ENCODE measurements at regions not wholly inside any gene's neighbourhood (a gene's known extent, or its start where the extent isn't known, plus 50 kb on each side); places are given as distances from the start of the nearest gene placed in this dataset.

DNA sequence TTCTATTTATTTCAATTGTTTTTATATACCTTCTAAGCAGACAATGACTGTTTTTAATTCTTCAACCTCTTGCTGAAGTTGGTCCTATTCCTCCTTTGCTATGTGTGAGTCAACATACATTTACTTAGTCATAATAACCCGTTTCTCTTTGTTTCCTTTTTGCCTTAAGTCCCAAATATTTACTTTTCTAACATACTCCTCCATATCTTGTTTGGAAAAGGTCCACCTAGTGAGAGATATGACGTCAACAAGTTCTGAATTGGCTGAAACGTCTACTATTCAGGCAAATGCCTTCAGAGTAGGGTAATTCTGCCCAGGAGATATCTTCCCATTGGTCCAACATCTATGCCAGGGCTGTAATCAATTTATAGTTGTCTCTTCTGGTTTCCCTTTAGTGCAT, 179.3 kb upstream of the GEMIN8 start:
- Histone ChIP-seq H3K14ac (ENCODE audit: insufficient read depth, low read length) (no peak overlapping the region), H2AK5ac (ENCODE audit: insufficient read length, low read length) (no peak overlapping the region), H2BK15ac (ENCODE audit: low read depth, low read length) (no peak overlapping the region), H3K18ac (ENCODE audit: insufficient read length, low read depth, low read length) (no peak overlapping the region), H3K4me1 (ENCODE audit: insufficient read depth, low read length) (no peaks in the 10 kb centered on the region), H3K79me2 (ENCODE audit: insufficient read depth, low read length) (no peaks in the 10 kb centered on the region), H3K9ac (ENCODE audit: extremely low read depth, insufficient read length, low read length) (no peak overlapping the region), H3K9me3 (ENCODE audit: control insufficient read depth, low read depth, low read length) (no peaks in the 10 kb centered on the region), H3K23me2 (ENCODE audit: insufficient read length, low read depth, low read length, poor library complexity, severe bottlenecking) (no peaks in the 10 kb centered on the region), H4K8ac (replicated peaks; ENCODE audit: insufficient read length, low read depth, low read length) (no peak overlapping the region), H3K79me1 (ENCODE audit: insufficient read depth, low read depth, low read length, poor library complexity, severe bottlenecking) (no peaks in the 10 kb centered on the region), H2BK12ac (ENCODE audit: insufficient read length, low read depth, low read length) (no peak overlapping the region), H3K27me3 (ENCODE audit: insufficient read depth, low read length) (no peaks in the 10 kb centered on the region), H3T11ph (ENCODE audit: low read length) (no peak overlapping the region), H3K4me2 (ENCODE audit: insufficient read depth, insufficient read length, low read length) (no peak overlapping the region), H4K20me1 (ENCODE audit: control insufficient read depth, insufficient read depth, insufficient read length) (no peaks in the 10 kb centered on the region), H4K91ac (ENCODE audit: insufficient read length, low read depth, low read length) (no peak overlapping the region), H3K56ac (ENCODE audit: insufficient read length, low read depth, low read length) (no peak overlapping the region), H2BK5ac (ENCODE audit: insufficient read length, low read length) (no peak overlapping the region), H2AFZ (ENCODE audit: low read length) (no peak overlapping the region), H3K4ac (ENCODE audit: low read depth, low read length) (no peak overlapping the region), H2BK120ac (ENCODE audit: low read depth, low read length, poor library complexity, severe bottlenecking) (no peak overlapping the region), H3K27ac (ENCODE audit: insufficient read length, low read depth, low read length) (no peak overlapping the region), H2BK20ac (ENCODE audit: low read depth, low read length, poor library complexity, severe bottlenecking) (no peak overlapping the region), H3K23ac (ENCODE audit: insufficient read length, low read depth, low read length) (no peak overlapping the region), H4K5ac (ENCODE audit: insufficient read length, low read depth, low read length) (no peak overlapping the region)
- Mint-ChIP-seq H3K27me3 (ENCODE audit: low read depth) (no peaks in the 10 kb centered on the region), H3K4me3 (no peak overlapping the region), H3K36me3 (ENCODE audit: insufficient read depth in 1 of 3, low read depth in 3 of 3) (peaks cover 11 to 13% (median 11%) of the 10 kb centered on the region in 3 experiments; a peak in 6 of 7 replicates), H3K27ac (no peak overlapping the region), H3K4me1 (no peaks in the 10 kb centered on the region), H3K9me3 (peaks cover 56 to 68% of the 10 kb centered on the region in 2 experiments)
- TF ChIP-seq, protein P1, sequence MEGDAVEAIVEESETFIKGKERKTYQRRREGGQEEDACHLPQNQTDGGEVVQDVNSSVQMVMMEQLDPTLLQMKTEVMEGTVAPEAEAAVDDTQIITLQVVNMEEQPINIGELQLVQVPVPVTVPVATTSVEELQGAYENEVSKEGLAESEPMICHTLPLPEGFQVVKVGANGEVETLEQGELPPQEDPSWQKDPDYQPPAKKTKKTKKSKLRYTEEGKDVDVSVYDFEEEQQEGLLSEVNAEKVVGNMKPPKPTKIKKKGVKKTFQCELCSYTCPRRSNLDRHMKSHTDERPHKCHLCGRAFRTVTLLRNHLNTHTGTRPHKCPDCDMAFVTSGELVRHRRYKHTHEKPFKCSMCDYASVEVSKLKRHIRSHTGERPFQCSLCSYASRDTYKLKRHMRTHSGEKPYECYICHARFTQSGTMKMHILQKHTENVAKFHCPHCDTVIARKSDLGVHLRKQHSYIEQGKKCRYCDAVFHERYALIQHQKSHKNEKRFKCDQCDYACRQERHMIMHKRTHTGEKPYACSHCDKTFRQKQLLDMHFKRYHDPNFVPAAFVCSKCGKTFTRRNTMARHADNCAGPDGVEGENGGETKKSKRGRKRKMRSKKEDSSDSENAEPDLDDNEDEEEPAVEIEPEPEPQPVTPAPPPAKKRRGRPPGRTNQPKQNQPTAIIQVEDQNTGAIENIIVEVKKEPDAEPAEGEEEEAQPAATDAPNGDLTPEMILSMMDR (conservative IDR thresholded peaks at IDR 0.05) = no peak
- WGBS (ENCODE audit: extremely low coverage, insufficient read length, low lambda C conversion rate) = no CpG with 5 or more reads among the region's 3 CpGs
- no peak for DNase-seq
